Hematopoietic multipotent progenitor cell (in vitro differentiated cells): ENCODE measurements at regions not wholly inside any gene's neighbourhood (a gene's known extent, or its start where the extent isn't known, plus 50 kb on each side); places are given as distances from the start of the nearest gene placed in this dataset.
"Not testable (repeated sequence)": the region's sequence is repeated elsewhere in the genome, so short reads cannot be mapped to it uniquely, and the experiment has no call there.

Source experiments
- DNase-seq, 3 donors: peaks; one replicate each; pipeline ENCODE4 v3.0.0-alpha.2; 2011 to 2015; ENCODE audit warnings: low read depth in 2 of 3, low spot score in 2 of 3

- no peak for DNase-seq
Measured at GRCh38 chr2:224263571-224264043, 138.3 kb downstream of the FAM124B start.

GRCh38 chr2:224261326-224261725 is 140.6 kb downstream of the FAM124B start:
- no peak for DNase-seq

GRCh38 chr2:224260372-224261020 is 141.4 kb downstream of the FAM124B start:
- DNase-seq, result peak in 1 of 3 donors; percentile 14

- DNase-seq, result no peak
Measured at GRCh38 chr2:224259831-224260230, 142.1 kb downstream of the FAM124B start.

- no peak for DNase-seq
Measured at GRCh38 chr2:224258059-224258458, 143.8 kb downstream of the FAM124B start.

GRCh38 chr2:224257156-224257555 is 144.8 kb downstream of the FAM124B start:
- no peak for DNase-seq

- DNase-seq, result no peak
Measured at GRCh38 chr2:224253464-224253863, 148.4 kb downstream of the FAM124B start.

GRCh38 chr2:224252631-224253030 is 149.3 kb downstream of the FAM124B start:
- no peak for DNase-seq

GRCh38 chr2:224248944-224249371 is 152.9 kb downstream of the FAM124B start:
- no peak for DNase-seq

GRCh38 chr2:224242561-224242960 is 159.3 kb downstream of the FAM124B start:
- DNase-seq, result no peak

GRCh38 chr2:224241812-224242211 is 160.1 kb downstream of the FAM124B start:
- no peak for DNase-seq

- DNase-seq, result no peak
Measured at GRCh38 chr2:224241001-224241400, 160.9 kb downstream of the FAM124B start.

- no peak for DNase-seq
Measured at GRCh38 chr2:224223851-224224555, 177.9 kb downstream of the FAM124B start.

- DNase-seq, result no peak
Measured at GRCh38 chr2:224222974-224223373, 178.9 kb downstream of the FAM124B start.

- DNase-seq, result no peak
Measured at GRCh38 chr2:224222291-224222690, 179.6 kb downstream of the FAM124B start.

GRCh38 chr2:224221455-224221913 is 180.4 kb downstream of the FAM124B start:
- DNase-seq, result no peak

GRCh38 chr2:224220586-224221255 is 181.2 kb downstream of the FAM124B start:
- no peak for DNase-seq

- no peak for DNase-seq
Measured at GRCh38 chr2:224219781-224220180, 180.7 kb upstream of the SERPINE2 start.

GRCh38 chr2:224217962-224218347 is 178.9 kb upstream of the SERPINE2 start:
- no peak for DNase-seq

GRCh38 chr2:224217233-224217961 is 178.3 kb upstream of the SERPINE2 start:
- no peak for DNase-seq

- not testable (repeated sequence) for DNase-seq
Measured at GRCh38 chr2:224215611-224216010, 176.5 kb upstream of the SERPINE2 start.
